Coronary artery (tissue), 2 donors: ENCODE measurements at regions not wholly inside any gene's neighbourhood (a gene's known extent, or its start where the extent isn't known, plus 50 kb on each side); places are given as distances from the start of the nearest gene placed in this dataset.
A peak's percentile ranks its signal among the peaks of the same experiment; 100 is the strongest.

ENCODE experiments used
- DNase-seq: peaks from one replicate; pipeline ENCODE4 v3.0.0-alpha.2; 2017; ENCODE audit warnings: low spot score
- H3K27ac ChIP-seq, 2 donors: fragments of 200-600 bp; sonication (generic); one replicate each; pipeline ENCODE4 v1.5.1; 2016 to 2019
- H3K4me3 ChIP-seq: fragments of 200-600 bp; sonication (generic); 2 replicates; pipeline ENCODE4 v1.5.1; 2016; ENCODE audit warnings: mild to moderate bottlenecking, moderate library complexity
- TF ChIP-seq, protein P1 (sequence below): fragments of 200-600 bp; sonication (generic); IDR thresholded peaks from one replicate; pipeline ENCODE4 v1.5.1; 2019; ENCODE audit warnings: antibody characterized with exemption

DNA sequence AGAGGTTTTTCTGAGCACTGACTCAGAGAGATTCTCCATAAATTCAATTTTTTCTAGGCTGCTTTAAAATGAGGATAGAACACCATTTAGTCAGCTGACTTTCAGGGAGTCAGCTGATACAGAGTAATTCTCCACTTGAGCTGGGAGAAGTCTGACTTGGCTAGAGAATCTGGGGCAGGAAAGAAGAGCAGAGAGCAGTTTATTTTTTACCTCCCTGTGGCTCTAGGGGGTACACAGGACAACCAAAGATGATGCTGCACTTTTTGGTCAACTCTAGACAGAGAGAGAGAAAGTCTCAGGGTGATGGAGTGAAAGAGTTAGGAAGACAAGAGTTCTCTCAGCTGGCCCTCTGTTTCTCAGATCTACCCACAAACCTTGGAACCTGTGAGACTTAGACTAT lies 67.3 kb upstream of the EED start:
- no peak for DNase-seq
- TF ChIP-seq, protein P1, sequence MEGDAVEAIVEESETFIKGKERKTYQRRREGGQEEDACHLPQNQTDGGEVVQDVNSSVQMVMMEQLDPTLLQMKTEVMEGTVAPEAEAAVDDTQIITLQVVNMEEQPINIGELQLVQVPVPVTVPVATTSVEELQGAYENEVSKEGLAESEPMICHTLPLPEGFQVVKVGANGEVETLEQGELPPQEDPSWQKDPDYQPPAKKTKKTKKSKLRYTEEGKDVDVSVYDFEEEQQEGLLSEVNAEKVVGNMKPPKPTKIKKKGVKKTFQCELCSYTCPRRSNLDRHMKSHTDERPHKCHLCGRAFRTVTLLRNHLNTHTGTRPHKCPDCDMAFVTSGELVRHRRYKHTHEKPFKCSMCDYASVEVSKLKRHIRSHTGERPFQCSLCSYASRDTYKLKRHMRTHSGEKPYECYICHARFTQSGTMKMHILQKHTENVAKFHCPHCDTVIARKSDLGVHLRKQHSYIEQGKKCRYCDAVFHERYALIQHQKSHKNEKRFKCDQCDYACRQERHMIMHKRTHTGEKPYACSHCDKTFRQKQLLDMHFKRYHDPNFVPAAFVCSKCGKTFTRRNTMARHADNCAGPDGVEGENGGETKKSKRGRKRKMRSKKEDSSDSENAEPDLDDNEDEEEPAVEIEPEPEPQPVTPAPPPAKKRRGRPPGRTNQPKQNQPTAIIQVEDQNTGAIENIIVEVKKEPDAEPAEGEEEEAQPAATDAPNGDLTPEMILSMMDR = no peak
- Histone ChIP-seq H3K4me3 (no peak overlapping the region), H3K27ac (no peak overlapping the region)

GRCh38 chr11:86176165-86176884 lies 68.2 kb upstream of the EED start:
- TF ChIP-seq, protein P1 = no peak
- no peak for DNase-seq
- Histone ChIP-seq H3K27ac (no peak overlapping the region), H3K4me3 (no peak overlapping the region)

DNA sequence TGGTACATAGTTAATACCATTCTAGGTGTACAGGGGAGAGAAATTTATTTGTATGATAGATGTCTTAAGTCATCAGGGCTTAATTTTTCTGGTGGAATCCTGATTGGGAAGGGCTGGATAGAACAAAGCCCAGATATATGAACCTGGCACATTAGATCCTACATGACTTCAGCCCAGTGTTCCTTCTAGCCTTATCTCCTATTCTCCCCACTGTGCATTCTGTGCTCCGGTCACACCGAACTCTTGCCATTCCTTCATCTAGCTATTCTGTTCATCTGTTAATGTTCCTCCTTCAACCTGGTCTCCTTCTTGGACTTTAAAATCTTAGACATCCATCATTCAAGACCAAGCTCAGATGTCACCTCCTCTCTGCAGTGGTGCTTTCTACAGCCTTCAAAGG lies 68.9 kb upstream of the EED start:
- TF ChIP-seq, protein P1 = no peak
- H3K27ac ChIP-seq = peak overlapping the region in 1 of 2 donors; percentile 94
- no peak for DNase-seq
- H3K4me3 ChIP-seq = no peak overlapping the region

DNA sequence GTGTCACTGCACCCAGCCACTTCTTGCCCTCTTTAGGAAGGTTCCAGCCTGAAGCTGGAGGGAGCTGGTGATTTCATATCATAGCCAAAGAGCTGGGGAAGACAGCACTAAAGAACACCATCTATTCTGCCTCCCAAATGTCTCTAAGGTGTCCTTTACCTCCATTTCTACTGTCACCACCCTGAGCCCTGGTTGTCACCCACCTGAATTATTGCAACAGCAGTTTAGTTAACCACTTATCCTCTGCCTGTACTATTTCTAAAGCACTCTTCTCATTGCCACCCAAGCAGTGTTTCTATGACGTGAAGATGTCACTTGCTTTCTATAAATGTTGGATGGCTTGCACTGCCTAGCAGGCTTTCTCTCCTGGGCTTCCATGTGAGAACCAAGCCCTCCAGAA lies 69.4 kb upstream of the EED start:
- Histone ChIP-seq H3K4me3 (no peak overlapping the region), H3K27ac (peak overlapping the region; percentile 77 to 94)
- TF ChIP-seq, protein P1 = no peak
- no peak for DNase-seq

- TF ChIP-seq, protein P1 = no peak
- Histone ChIP-seq H3K27ac (peak overlapping the region; percentile 77 to 94), H3K4me3 (peak overlapping the region; percentile 24)
- DNase-seq = peak; percentile 97
Observed at GRCh38 chr11:86174101-86175046, 70.2 kb upstream of the EED start.

DNA sequence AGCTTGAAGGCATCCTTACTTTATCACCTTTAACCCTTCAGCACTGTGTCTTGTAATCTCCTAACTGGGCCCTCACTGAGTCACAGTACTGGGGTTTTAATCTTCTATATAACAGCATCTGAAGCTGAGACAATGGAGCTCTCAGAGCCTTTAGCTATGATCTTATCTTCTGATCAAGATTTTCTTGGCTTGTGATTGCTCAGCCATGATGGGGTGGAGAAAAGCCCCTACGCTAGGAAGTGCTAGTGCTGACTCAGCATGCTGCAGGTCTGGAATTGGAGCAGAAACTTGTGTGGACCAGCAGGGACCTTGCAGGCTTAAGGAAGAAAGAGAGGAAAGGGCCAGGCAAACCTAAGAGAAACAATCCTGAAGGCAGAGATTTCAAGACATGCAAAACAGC lies 71.7 kb upstream of the EED start:
- no peak overlapping the region for H3K4me3 ChIP-seq
- no peak for DNase-seq
- H3K27ac ChIP-seq = peak overlapping the region in 1 of 2 donors; percentile 94
- TF ChIP-seq, protein P1 = no peak
